HG02588 (cell line): ENCODE measurements at regions not wholly inside any gene's neighbourhood (a gene's known extent, or its start where the extent isn't known, plus 50 kb on each side); places are given as distances from the start of the nearest gene placed in this dataset.

Source experiments
- ATAC-seq: cut with Tn5 transposase; IDR thresholded peaks from one replicate; pipeline ENCODE4 v1.9.1; 2021; ENCODE audit warnings: mild to moderate bottlenecking, moderate library complexity; ENCODE audit not compliant: unreplicated experiment

DNA sequence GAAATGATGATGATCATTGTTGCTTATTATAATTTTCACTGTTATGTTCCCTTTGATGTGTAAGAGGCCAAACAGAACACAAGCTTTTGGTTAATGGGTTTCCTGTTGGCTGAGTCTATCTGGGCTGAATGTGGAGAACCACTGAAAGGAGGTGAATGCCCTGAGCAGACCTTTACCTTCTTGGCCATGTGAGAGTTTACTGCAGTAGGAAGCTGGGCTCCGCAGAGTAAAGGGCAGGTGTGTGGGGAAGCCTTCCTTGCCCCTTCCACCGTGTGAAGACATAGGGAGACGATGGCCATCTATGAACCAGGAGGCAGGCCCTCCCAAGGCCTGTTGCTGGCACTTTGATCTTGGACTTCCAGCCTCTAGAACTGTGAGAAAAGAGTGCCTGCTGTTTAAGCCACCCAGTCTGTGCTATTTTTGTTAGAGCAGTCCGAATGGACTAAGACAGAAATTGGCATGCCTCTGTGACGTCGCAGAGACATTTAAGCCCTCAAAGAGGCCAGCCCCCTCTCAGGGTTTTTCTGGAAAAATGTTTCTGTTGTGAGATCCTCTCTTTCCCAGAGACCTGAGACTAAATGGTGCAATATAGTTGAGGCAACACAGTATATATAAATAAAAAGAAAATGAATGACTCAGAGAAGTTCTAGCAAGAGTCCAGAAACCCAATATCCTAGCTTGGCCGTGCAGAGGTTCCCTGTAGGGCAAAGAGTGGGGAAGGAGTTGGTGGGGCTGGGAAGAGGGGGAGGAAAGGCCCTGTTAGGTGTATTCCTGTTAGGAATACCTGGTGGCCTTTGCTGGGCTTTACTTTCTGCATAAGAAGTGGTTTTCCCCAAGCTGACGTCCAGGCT, 121.9 kb upstream of the LGALSL start:
- no peak for ATAC-seq

DNA sequence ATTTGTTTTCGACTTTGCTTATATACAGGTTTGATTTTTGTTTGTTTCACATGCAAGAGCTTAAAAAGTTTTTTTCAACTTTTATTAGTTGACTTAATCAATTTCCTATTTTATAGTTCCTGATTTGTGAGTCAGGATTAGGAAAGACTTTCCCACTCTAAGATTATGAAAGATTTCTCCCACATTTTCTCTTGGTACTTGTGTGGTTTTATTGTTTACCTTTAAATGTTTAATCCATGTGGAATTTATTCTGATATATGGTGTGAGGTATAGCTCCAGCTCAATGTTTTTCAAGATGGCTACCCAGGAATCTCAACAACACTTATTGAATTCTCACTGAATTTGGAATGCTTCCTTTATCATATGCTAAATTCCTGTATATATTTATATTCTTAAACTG, 117.8 kb upstream of the LGALSL start:
- no peak for ATAC-seq

DNA sequence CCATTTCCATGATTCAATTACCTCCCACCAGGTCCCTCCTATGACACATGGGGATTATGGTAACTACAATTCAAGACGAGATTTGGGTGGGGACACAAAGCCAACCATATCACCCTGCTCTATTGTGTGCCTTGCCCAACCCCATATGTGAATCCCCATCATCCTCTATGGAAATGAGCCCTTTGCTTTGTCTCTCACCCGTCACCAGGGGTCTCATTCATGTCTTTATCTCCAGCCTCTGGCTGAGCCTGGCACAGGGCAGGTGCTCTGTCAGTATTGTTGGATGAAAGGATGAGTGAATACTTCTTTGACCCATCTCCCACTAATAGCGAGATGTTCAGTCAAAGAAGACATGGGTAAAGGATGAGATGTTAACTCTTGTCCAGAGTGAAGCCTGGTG, 116.6 kb upstream of the LGALSL start:
- ATAC-seq, result no peak

DNA sequence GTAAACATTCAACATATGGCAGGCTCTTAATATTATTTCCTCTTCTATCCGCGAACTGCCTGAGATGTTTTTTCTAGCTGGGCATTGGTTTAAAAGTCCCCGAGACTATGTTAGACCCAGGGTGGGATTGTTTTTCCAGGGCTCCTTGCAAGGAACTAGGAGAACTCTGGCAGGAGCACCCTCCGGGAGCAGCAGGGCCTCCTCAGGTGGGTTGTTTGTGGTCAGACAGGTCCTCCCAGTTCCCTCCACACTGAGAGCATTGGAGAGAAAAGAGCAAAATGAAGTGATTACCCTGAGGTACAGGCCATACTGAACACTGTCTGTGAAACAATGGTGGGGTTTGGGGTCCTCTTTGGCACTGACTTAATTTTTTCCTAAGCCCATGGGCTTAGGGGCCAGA, 115.9 kb upstream of the LGALSL start:
- no peak for ATAC-seq

DNA sequence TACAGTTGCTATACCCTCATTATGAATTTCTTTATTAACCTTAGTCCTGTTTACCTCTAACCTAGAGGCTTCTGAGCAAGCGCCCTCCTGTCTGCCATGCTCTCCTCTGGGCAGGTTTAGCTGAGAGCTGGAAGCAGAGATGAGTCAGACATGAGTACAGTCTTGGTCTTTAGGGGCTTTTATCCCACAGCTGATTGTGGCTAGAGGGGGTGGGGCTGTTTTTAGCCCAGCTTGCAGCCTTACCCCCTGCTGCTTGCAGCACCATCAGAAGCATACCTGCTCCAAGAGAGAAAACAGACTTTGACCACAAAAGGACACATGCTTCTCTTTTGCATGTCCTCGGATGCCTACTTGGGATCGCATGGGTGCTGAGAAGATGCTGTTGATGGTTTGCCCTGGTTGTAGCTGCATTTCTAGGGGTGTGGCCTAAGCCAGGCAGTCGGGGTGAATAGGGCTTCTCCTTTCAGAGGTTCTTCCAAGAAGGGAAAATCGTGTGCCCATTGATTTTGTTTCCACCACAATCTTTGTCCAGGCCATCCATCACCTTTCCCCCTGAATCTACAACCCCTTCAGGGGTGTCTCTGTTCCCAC, 115.0 kb upstream of the LGALSL start:
- ATAC-seq, result peak; percentile 45

DNA sequence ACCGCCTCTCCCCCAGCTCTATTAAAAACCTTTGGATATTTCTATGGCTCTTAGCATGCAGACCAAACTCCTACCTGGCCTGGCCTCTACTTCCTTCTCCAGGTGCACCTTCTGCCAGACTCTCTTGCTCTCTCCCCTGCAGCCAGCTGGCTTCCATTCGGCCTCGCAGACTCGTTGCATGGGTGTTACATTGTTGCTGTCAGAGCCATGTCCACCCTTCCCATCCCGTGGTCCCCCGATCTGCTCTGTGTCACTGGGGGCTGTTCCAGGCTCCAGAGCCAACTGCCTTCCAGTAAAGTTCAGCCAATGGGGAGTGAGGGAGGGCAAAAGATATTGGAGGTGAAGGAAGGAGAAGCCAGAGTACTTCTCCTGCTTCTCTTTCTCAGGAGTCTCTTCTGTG, 112.5 kb upstream of the LGALSL start:
- no peak for ATAC-seq

DNA sequence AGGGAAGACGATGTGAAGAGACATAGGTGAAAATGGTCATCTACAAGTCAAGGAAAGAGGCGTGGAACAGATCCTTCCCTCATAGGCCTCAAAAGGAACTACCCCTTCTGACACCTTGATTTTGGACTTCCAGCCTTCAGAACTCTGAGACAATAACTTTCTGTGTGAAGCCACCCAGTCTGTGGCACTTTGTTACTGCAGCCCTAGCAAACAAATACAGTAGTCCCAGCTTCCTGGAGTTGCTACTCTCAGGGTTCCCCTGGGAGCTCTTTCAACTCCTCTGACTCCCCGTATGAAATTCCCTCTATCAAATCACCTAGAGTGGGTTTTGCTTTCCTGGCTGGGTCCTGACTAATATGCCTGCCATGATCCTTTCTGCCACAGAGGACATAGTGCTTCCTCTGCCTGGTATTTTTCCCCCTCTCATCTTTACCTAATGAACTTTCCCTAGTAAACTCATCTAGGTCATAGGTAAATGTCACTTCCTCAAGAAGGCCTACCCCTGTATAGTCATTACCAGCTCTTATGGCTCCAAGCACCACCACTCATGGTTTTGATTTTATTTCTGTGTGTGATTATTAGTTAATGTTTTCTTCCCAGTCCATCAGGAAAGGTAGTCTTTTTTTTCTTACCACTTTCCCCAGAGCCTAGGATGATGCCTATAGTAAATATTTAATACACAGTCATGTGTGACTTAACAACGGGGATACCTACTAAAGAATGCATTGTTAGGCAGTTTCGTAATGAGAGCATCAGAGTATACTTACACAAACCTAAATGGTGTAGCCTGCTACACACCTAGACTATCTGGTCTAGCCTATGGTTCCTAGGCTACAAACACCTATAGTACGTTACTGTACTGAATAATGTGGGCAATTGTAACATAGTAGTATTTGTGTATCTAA, 111.5 kb upstream of the LGALSL start:
- ATAC-seq, result no peak

DNA sequence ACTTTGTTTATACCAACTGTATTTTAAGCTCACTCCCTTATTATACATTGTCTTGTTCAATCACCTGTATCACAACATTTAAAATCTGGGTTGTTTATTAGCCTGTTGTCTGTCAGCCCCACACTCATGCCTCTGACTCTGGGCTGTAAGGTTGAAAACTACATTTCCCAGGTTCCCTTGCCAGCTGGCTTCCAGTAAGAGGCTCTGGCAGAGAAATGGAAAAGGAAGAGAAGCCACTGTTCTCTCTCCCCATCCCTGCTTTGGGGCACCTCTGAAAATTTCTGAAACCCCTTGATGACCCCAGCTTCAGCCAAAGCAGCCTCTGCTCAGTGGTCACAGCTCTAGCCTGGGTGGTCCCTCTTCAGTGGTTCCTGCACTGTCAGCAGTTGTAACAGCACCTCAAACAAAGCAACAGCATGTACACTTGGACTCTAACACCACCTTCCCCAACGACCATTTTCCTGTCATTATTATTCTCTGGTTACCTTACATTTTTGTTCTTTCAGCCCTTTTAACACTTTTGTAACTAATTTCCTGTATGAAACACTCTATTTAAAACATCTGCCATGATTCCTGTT, 108.9 kb upstream of the LGALSL start:
- no peak for ATAC-seq

DNA sequence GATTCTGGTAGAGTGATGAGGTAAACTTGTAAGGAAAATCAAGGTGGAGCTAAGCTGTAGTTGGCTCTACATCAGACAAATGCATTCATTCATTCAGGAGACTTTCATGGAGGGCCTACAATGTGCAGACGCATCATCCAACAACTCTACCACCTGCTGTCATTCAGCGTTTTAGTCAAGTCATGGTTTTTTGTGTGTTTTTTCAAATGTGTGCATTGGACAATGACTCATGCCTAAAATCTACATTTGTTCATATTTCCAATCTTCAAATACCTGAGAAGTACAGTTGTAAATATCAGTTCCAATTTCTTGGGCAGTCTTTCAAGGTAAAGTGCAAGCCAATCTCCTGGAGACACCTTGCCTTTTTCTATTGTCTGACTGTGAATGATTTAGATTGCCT, 108.0 kb upstream of the LGALSL start:
- ATAC-seq, result no peak

DNA sequence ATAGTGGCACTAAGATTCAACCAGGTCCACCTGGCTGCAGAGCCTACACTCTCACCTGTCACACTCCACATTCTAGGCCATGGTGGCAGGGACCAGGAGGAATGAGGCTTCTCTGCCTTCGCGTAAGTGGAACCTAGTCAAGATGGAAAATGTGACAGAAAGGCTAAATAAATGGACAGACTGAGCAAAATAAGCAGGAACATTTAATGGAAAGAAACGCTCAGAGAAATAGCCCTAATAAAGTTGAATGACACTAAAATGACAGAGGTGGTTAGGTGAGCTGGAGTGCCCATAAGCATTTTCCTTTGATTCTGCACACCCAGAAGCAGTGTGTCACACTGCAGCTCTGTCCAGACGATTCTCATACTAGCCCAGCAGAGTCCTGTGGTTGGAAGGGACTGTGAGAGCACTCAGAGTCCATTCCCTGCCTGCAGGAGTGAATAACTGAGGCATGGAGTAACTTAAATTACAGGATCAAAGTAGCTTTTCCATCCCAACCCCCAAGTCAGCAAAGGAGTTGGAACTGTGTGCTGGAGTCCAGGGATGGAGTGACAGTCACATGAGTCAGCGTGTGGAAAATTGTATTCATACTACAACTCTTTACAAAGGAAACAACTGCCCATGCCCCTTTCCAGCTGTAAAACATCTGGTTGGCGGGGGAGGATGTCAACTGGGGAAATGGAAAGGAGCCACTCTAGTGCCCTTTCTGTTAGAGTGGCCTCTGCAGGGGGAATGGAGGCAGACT, 105.4 kb upstream of the LGALSL start:
- ATAC-seq, result no peak

DNA sequence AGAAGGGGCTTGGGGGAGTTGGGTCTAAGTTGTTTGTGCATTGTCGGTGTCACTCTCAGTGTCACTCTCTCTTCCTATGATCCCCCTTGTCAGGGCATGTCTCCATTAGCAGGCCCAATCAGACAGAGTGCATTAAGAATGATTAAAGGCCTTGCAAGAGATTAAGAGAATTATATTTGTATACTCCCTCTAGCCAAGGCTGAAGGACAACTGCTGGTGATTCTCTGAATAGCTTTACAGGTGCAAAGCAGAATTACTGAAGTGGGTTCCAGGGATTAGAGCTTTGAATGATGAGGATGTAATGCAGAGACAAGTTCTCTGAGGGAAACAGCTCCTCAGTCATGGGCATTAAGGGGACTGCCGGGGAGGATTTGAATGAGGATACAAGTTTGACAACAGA, 104.8 kb upstream of the LGALSL start:
- no peak for ATAC-seq

DNA sequence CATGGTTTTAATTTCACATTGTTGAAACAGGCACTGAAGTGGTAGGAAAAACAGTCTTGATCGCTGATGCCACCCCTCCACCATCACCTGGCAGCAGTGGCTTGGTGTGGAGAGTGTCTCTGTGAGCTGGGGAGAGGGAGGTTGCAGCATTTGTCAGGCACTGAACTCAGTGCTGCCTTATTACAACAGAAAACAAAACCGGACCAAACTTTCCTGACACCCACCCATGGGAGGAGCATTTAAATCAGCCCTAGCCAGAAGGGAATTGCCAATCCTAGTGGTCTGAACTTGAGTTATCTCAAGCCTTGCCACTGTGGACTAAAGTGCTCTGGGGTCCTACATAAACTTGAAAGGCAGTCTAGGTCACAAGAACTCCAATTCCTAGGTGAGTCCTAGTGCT, 103.0 kb upstream of the LGALSL start:
- no peak for ATAC-seq

DNA sequence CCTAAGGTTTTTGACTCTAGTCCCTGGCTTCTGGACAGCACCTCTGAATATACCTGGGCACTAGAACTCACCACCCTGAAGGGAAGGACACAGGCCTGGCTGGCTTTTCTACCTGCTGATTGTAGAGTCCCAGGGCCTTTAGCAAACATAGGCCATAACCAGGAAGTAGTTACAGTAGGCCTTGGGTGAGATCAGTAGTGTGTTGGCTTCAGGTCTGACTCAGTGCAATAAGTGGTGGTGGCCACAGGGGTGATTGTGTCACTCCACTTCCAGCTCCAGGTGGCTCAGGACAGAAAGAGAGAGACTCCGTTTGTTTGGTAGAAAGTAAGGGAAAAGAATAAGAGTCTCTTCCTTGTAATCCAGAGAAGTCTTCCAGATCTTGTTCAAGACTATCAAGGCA, 101.7 kb upstream of the LGALSL start:
- no peak for ATAC-seq

DNA sequence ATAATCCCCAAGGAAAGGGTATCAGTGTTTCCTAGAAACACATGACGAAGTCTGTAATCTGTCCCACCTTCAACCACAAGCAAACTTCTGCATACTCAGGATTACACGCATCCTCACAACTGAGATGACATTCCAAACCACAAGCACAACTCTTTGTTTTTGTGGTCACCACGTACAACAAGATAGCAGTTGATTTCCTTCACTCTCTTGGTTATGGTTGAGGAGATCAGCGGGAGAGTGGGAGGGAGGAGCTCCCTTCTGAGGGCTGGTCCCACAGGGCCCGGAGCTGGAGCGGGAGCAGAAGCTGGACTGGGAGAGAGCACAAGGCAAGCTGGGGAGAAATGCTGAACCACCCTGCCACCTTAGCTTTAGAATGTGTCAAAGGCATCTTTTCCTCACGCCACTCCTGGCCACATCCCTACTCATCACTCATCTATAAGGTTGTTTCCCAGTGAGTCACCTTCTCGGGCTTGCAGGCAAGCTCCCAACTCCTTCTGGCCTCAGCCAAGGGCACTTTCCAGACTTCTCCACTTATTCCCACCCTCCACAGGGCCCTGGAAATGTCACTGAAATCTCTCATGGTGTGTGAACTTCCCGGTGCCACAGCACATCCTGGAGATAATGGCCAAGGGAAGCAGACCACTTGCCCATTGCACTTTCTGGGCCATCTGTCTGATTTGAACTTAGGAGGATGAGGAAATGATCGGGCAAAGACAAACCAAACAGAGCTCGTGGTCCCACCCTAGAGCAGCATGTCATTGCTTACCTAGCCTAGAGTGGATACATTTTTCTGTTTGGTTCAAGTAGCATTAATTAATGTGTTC, 98.9 kb upstream of the LGALSL start:
- ATAC-seq, result no peak

DNA sequence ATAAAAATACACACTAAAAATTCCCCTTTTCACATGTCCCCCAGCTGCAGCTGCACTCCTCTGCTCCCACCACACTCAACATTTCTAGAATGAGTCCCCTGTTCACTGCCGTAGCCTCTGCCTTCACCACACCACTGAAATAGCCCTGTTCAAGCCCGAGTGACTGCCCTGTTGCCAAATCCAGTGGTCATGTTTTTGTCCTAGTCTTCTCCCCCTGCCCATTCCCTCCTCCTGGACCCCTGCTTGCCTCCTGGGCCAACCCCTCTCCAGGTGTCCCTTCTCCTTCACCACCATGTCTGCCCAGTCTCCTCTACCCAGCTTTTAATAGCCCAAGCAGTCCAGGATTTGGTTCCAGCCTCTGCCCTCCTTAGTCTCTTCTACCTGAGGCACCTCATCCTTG, 97.1 kb upstream of the LGALSL start:
- ATAC-seq, result no peak

DNA sequence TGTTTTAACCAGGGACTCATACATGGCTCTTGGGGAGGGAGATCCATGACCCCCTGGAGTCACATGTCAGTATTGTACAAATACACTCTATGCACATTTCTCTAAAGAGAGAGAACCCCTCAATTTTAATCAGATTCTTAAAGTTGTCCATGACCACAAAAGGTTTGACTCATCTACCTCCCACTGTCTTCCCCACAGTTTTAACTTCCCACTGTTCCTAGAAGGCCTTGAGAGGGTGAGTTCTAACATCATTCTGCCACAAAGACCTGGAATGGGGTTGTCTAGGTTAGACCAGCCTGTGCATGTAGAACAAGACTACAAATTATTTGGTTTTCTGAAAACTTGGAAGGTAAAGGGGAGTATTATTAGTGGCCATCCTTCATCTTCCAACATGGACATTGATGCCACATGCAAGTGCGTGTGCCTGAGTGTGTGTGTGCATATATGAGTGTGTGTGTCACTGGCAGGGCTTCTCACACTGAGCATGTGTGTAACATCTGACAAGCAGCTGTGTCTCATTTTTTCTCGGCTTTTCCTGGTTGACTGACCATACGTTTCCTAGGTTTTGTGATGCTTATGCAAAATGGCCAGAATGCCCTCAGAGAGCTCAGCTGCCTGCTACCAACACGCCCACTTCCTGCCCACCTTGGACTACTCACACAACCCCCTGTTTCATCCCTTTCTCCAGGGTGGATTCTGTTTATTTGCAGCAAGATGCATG, 94.6 kb upstream of the LGALSL start:
- peak; percentile 47 for ATAC-seq

DNA sequence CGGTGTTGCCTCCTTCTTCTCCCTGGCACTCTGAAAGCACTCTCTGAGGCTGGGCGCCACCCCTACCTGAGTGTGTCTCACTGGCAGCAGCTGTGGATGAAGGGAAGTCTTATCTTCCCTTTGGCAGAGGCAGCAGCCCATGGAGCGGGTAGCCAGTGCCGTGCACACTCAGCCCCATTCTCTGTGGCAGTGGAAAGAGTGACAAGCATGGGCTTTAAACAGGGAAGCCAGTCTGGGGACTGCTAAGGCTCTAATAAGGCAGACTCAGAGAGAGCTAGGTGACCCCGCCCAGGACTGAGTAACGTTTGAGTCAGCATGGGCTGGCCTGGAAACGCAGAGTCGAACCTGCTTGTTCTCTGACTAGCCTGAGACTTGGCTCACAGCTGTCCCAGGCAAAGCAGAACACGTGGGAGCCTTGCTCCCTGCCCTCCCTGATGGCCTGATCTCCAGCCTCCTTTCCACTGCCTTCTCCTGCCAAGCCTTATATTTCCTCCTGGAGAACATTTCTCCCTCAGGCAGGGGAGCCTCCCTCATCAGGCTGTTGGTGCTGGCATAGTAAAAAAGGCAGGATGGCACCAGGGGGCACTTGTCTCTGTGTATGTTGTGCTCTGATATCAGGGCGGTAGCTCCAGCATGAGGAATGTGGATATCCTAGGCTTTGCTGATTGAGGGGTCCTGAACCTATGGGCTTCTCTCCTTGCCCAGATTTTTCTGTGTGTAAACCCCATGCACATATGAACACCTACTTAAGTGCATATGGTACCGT, 93.9 kb upstream of the LGALSL start:
- ATAC-seq, result peak; percentile 85

DNA sequence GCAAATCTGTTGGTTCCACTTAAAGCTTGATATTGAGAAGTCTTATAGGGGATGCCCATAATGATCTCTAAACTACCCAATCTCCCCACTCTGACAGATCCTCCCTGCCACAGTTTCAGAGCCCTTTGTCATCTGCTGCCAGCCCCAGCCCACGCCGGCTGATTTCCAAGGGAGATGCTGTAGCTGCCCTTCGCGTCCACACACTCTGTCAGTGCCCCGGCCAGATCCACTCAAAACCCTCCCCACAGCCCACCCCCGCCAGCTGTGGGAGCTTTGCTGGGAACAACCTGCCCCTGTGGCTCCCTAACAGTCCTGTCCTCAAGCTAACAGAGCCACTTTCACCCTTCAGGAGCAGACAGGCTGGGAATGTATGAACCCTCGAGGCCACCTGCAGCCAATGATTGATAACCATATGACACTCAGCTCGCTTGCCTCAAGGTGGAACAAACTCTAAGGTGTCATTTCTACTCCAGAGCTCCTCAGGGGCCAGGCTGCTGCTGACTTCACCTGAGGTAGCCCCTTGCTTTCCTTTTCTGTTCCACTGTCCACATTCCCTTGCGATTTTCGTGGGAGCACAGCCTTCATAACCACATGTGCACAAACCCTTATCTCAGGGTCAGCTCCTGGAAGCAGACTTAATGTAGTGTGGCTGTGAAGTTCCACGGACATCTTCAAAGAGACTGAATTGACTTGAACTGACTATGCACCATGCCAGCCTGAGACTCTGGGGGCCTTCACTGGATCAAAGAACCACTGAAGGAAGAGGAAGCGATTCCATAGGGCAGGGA, 92.6 kb upstream of the LGALSL start:
- ATAC-seq, result no peak
